B cell (primary cell): ENCODE measurements at regions not wholly inside any gene's neighbourhood (a gene's known extent, or its start where the extent isn't known, plus 50 kb on each side); places are given as distances from the start of the nearest gene placed in this dataset.

Experiments
- ATAC-seq: fragments of 200-7000 bp; cut with Tn5 transposase; one replicate; pipeline ENCODE4 v1.10.0; 2021; ENCODE audit warnings: low read depth, mild to moderate bottlenecking, moderate number of reproducible peaks, moderate library complexity
- CTCF ChIA-PET: fragments of 350-600 bp; sonication (Branson Sonifier 250); formaldehyde crosslinking; loops from one replicate; lab custom pipeline; 2021; ENCODE audit warnings: antibody characterized with exemption, inconsistent platforms; lab: Charles Lee
- POLR2A ChIA-PET: fragments of 350-600 bp; sonication (Branson Sonifier 250); formaldehyde crosslinking; loops from one replicate; lab custom pipeline; 2021; ENCODE audit warnings: antibody characterized with exemption; lab: Charles Lee
- DNase-seq: peaks from one replicate; pipeline ENCODE4 v3.0.0; 2013
- H2AFZ ChIP-seq: 2 replicates; pipeline ENCODE4 v1.6.1; 2012; ENCODE audit warnings: mild to moderate bottlenecking, low read depth, low read length; ENCODE audit not compliant: insufficient read depth, poor library complexity, severe bottlenecking
- H3K27ac ChIP-seq, 2 donors: 1 replicate in 1 of 2; 2 replicates in 1 of 2; pipeline ENCODE4 v1.5.1; 2012 to 2013; ENCODE audit warnings: low read length in 2 of 2, mild to moderate bottlenecking in 2 of 2, moderate library complexity in 1 of 2
- H3K27me3 ChIP-seq, 4 experiments: fragments of 200-600 bp in 1 of 4; sonication (generic) in 1 of 4; replicated peaks in 1 of 4; 1 replicate in 2 of 4; 2 replicates in 2 of 4; pipeline versions ENCODE4 v1.6.1 to v1.7.0; 2013 to 2016; ENCODE audit warnings: low read length in 3 of 4, mild to moderate bottlenecking in 2 of 4, mixed read lengths in 1 of 4, moderate library complexity in 1 of 4; ENCODE audit not compliant: insufficient read depth in 4 of 4, control insufficient read depth in 3 of 4; ENCODE audit errors: control extremely low read depth in 1 of 4
- H3K36me3 ChIP-seq, 2 experiments: replicated peaks in 1 of 2; 1 replicate in 1 of 2; 2 replicates in 1 of 2; pipeline versions ENCODE4 v1.6.1 to v1.7.1; 2013; ENCODE audit warnings: low read length in 1 of 2; ENCODE audit not compliant: insufficient read depth in 2 of 2, control insufficient read depth in 1 of 2; ENCODE audit errors: control extremely low read depth in 1 of 2, extremely low read depth in 1 of 2
- H3K4me1 ChIP-seq, 2 donors: fragments of 200-600 bp in 1 of 2; sonication (generic) in 1 of 2; 1 replicate in 1 of 2; 2 replicates in 1 of 2; pipeline versions ENCODE4 v1.5.1 to v1.6.1; 2013 to 2017; ENCODE audit warnings: low read length in 2 of 2; ENCODE audit not compliant: control insufficient read depth in 2 of 2, insufficient read depth in 2 of 2
- H3K4me2 ChIP-seq: replicated peaks from 2 replicates; pipeline ENCODE3; 2012; ENCODE audit warnings: mild to moderate bottlenecking, low read depth, low read length; ENCODE audit not compliant: poor library complexity, severe bottlenecking
- H3K4me3 ChIP-seq, 5 experiments: fragments of 200-600 bp in 1 of 5; sonication (generic) in 1 of 5; 1 replicate in 3 of 5; 2 replicates in 2 of 5; pipeline versions ENCODE4 v1.5.1 to v1.7.0; 2011 to 2016; ENCODE audit warnings: low read length in 4 of 5, mild to moderate bottlenecking in 4 of 5, low read depth in 2 of 5, control low read depth in 1 of 5, moderate library complexity in 1 of 5; ENCODE audit not compliant: insufficient read depth in 1 of 5; ENCODE audit errors: control extremely low read depth in 1 of 5, extremely low read depth in 1 of 5
- H3K79me2 ChIP-seq: fragments of 200-600 bp; sonication (generic); one replicate; pipeline ENCODE4 v1.6.0; 2016; ENCODE audit warnings: low read length; ENCODE audit not compliant: control insufficient read depth, insufficient read depth
- H3K9ac ChIP-seq: fragments of 200-600 bp; sonication (generic); 2 replicates; pipeline ENCODE4 v1.6.1; 2017; ENCODE audit warnings: mild to moderate bottlenecking, low read length, moderate library complexity
- H3K9me3 ChIP-seq, 3 donors: one replicate each; pipeline versions ENCODE4 v1.6.1 to v1.7.1; 2013; ENCODE audit warnings: low read length in 2 of 3; ENCODE audit not compliant: control insufficient read depth in 2 of 3, insufficient read depth in 1 of 3; ENCODE audit errors: control extremely low read depth in 1 of 3
- H4K20me1 ChIP-seq: 2 replicates; pipeline ENCODE4 v1.6.0; 2012; ENCODE audit warnings: mild to moderate bottlenecking, low read length; ENCODE audit not compliant: insufficient read depth, control insufficient read depth, poor library complexity, severe bottlenecking
- H3K27ac Mint-ChIP-seq: one replicate; pipeline ENCODE4 v1.8.0; 2021; ENCODE audit warnings: mixed read lengths
- H3K27me3 Mint-ChIP-seq: one replicate; pipeline ENCODE4 v1.8.0; 2021; ENCODE audit warnings: mixed read lengths
- H3K4me1 Mint-ChIP-seq: one replicate; pipeline ENCODE4 v1.8.0; 2021; ENCODE audit warnings: mixed read lengths
- H3K4me3 Mint-ChIP-seq: one replicate; pipeline ENCODE4 v1.8.0; 2021; ENCODE audit warnings: mixed read lengths
- H3K9me3 Mint-ChIP-seq: one replicate; pipeline ENCODE4 v1.8.0; 2022; ENCODE audit warnings: mixed read lengths; ENCODE audit not compliant: insufficient read depth
- EZH2 ChIP-seq: IDR thresholded peaks from 2 replicates; pipeline ENCODE4 v1.6.1; 2012; ENCODE audit warnings: borderline replicate concordance, low read depth, mild to moderate bottlenecking, moderate library complexity, low read length; ENCODE audit not compliant: insufficient read depth, poor library complexity, severe bottlenecking
- WGBS: methylation state at CpG from one replicate; pipeline ENCODE4 v1.1.5; 2013; ENCODE audit warnings: missing lambda C conversion rate; ENCODE audit not compliant: insufficient coverage; 5-methylcytosine and 5-hydroxymethylcytosine counted together
- intact Hi-C: fragments of 100-400 bp; cut with micrococcal nuclease; formaldehyde crosslinking; loops from one replicate; pipeline ENCODE4 v1.10.0; 2022
- TF ChIP-seq, protein P1 (sequence below): fragments of 200-600 bp; IDR thresholded peaks from one replicate; pipeline ENCODE4 v1.8.0; 2022; ENCODE audit warnings: antibody characterized with exemption, mild to moderate bottlenecking

DNA sequence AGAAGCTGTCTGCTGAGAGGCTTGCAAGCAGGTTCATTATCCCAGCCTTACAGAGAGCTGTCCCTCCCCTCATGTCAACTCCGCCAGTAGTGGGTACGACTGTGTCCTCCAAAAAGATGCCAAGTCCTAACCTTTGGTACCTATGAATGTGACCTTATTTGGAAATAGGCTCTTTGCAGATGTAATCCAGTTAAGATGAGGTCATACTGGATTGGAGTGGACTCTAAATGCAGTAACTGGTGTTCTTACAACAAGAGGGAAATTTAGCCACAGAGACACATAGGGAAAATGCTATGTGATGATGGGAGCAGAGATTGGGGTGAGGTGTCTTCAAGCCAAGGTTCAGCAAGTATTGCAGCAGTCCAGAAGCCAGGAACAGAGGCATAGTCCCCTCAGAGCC is 90.8 kb upstream of the FOXP4 start:
- DNase-seq (no peak), ATAC-seq (no peak)
- H3K9me3 ChIP-seq, result no peaks in the 10 kb centered on the region
- H3K4me1 Mint-ChIP-seq, result no peaks in the 10 kb centered on the region
- H3K27me3 Mint-ChIP-seq, result peaks cover 5% of the 10 kb centered on the region
- H3K4me3 ChIP-seq, result no peak overlapping the region
- CTCF ChIA-PET, result interaction anchor here (1.1 to 4.0 kb wide), 3 partner anchors 9 to 31 kb away, joined by 3 to 34 read pairs (median 4); no protein-coding TSS in a partner anchor
- no peaks in the 10 kb centered on the region for H3K9me3 Mint-ChIP-seq
- no peak for TF ChIP-seq EZH2
- TF ChIP-seq, protein P1, sequence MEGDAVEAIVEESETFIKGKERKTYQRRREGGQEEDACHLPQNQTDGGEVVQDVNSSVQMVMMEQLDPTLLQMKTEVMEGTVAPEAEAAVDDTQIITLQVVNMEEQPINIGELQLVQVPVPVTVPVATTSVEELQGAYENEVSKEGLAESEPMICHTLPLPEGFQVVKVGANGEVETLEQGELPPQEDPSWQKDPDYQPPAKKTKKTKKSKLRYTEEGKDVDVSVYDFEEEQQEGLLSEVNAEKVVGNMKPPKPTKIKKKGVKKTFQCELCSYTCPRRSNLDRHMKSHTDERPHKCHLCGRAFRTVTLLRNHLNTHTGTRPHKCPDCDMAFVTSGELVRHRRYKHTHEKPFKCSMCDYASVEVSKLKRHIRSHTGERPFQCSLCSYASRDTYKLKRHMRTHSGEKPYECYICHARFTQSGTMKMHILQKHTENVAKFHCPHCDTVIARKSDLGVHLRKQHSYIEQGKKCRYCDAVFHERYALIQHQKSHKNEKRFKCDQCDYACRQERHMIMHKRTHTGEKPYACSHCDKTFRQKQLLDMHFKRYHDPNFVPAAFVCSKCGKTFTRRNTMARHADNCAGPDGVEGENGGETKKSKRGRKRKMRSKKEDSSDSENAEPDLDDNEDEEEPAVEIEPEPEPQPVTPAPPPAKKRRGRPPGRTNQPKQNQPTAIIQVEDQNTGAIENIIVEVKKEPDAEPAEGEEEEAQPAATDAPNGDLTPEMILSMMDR, result no peak
- no peak overlapping the region for H2AFZ ChIP-seq
- no peaks in the 10 kb centered on the region for H3K36me3 ChIP-seq
- no peak overlapping the region for H3K27ac Mint-ChIP-seq
- H3K27me3 ChIP-seq, result peaks cover 0 to 20% (median 0%) of the 10 kb centered on the region in 4 experiments
- H3K9ac ChIP-seq, result no peak overlapping the region
- WGBS, result 92% methylated on average over 2 of the region's 2 CpGs
- no peak overlapping the region for H3K4me2 ChIP-seq
- no peaks in the 10 kb centered on the region for H3K79me2 ChIP-seq
- POLR2A ChIA-PET, result interaction anchor here (0.7 kb wide), 1 partner anchor 88 kb away, joined by 6 read pairs; no protein-coding TSS in a partner anchor
- no peaks in the 10 kb centered on the region for H4K20me1 ChIP-seq
- no peak overlapping the region for H3K4me3 Mint-ChIP-seq
- H3K27ac ChIP-seq, result no peak overlapping the region
- no peaks in the 10 kb centered on the region for H3K4me1 ChIP-seq
- intact Hi-C loops, result no loop called here

DNA sequence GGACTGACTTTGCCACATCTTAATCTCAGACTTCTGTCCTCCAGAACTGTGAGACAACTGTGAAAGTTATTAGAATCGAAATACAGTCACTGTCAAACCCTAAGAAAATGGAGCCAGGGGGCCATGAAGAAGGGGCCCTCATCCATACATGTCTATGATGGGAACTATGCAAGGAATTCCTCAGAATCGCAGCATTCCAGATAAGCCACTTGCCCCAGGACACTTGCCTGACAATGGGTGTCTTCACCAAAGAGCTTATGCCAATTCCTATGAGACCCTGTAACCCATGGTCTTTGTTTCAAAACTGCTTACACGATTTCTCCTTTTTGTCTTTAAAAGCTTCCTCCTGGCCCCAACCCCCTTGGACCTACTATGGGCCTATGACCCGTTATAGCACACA is 90.4 kb upstream of the FOXP4 start:
- Mint-ChIP-seq H3K4me3 (no peak overlapping the region), H3K4me1 (no peaks in the 10 kb centered on the region), H3K9me3 (no peaks in the 10 kb centered on the region), H3K27me3 (peaks cover 5% of the 10 kb centered on the region), H3K27ac (no peak overlapping the region)
- POLR2A ChIA-PET, result interaction anchor here (0.7 kb wide), 1 partner anchor 87 kb away, joined by 6 read pairs; no protein-coding TSS in a partner anchor
- DNase-seq, result no peak
- H3K27ac ChIP-seq, result no peak overlapping the region
- no peaks in the 10 kb centered on the region for H3K9me3 ChIP-seq
- H3K4me3 ChIP-seq, result no peak overlapping the region
- H3K4me2 ChIP-seq, result no peak overlapping the region
- H3K9ac ChIP-seq, result no peak overlapping the region
- no peak overlapping the region for H2AFZ ChIP-seq
- intact Hi-C loops, result loop anchor here (1.0 kb wide), 1 partner anchor 32 kb away; no protein-coding TSS in a partner anchor
- H4K20me1 ChIP-seq, result no peaks in the 10 kb centered on the region
- CTCF ChIA-PET, result interaction anchor here (1.1 to 4.0 kb wide), 4 partner anchors 9 to 31 kb away, joined by 3 to 34 read pairs (median 4); no protein-coding TSS in a partner anchor
- H3K36me3 ChIP-seq, result no peaks in the 10 kb centered on the region
- ATAC-seq, result no peak
- TF ChIP-seq, protein P1, result no peak
- no peak for TF ChIP-seq EZH2
- no peaks in the 10 kb centered on the region for H3K79me2 ChIP-seq
- H3K4me1 ChIP-seq, result no peaks in the 10 kb centered on the region
- 87% methylated on average over 4 of the region's 4 CpGs for WGBS
- peaks cover 0 to 20% (median 0%) of the 10 kb centered on the region in 4 experiments for H3K27me3 ChIP-seq
